A549 (cell line): ENCODE measurements at regions not wholly inside any gene's neighbourhood (a gene's known extent, or its start where the extent isn't known, plus 50 kb on each side); places are given as distances from the start of the nearest gene placed in this dataset.

Source experiments
- ATAC-seq, 2 experiments: fragments of 200-7000 bp in 1 of 2; fragments of >200 bp in 1 of 2; cut with Nextera tagmentation in 1 of 2; cut with Tn5 transposase in 1 of 2; 3 replicates each; pipeline versions ENCODE4 v1.8.0 to v1.9.1; 2018 to 2020; ENCODE audit warnings: mild to moderate bottlenecking in 1 of 2, moderate library complexity in 1 of 2
- CTCF ChIA-PET: fragments of 300-600 bp; sonication (Branson Sonifier 250); formaldehyde crosslinking; extraction: SDS; loops from one replicate; lab custom pipeline; 2021; ENCODE audit warnings: antibody characterized with exemption, inconsistent platforms; lab: Yijun Ruan, JAX
- POLR2A ChIA-PET: fragments of 350-600 bp; formaldehyde crosslinking; extraction: SDS; loops from one replicate; lab custom pipeline; 2021; ENCODE audit warnings: antibody characterized with exemption, inconsistent platforms; lab: Yijun Ruan, JAX
- DNase-seq, 2 experiments: peaks; one replicate each; pipeline versions ENCODE4 v3.0.0 to v3.0.0-alpha.2; 2011 to 2016; ENCODE audit warnings: low read depth in 1 of 2, low spot score in 1 of 2
- FAIRE-seq: peaks from 2 replicates; lab custom pipeline; 2011; peaks lifted over from hg19 to GRCh38; lab: Jason Lieb, UNC
- H3K27ac ChIP-seq, 2 experiments: fragments of >200 bp; sonication (Bioruptor Twin); formaldehyde crosslinking; 3 replicates each; pipeline ENCODE4 v1.5.1; 2016 to 2017
- H3K4me1 ChIP-seq: fragments of >200 bp; sonication (Bioruptor Twin); formaldehyde crosslinking; 3 replicates; pipeline ENCODE4 v1.6.1; 2016
- H3K4me2 ChIP-seq: fragments of >200 bp; sonication (Bioruptor Twin); formaldehyde crosslinking; 3 replicates; pipeline ENCODE4 v1.6.1; 2016
- H3K4me3 ChIP-seq: fragments of >200 bp; sonication (Bioruptor Twin); formaldehyde crosslinking; 3 replicates; pipeline ENCODE4 v1.5.1; 2016
- H3K9me3 ChIP-seq: fragments of >200 bp; sonication (Bioruptor Twin); formaldehyde crosslinking; 3 replicates; pipeline ENCODE4 v1.6.1; 2016
- ATOH8 ChIP-seq: fragments of 250-450 bp; sonication (Bioruptor Pico); IDR thresholded peaks from 2 replicates; pipeline ENCODE4 v1.5.0; 2020; ENCODE audit warnings: low read depth, mild to moderate bottlenecking, moderate library complexity
- CBX8 ChIP-seq: fragments of 200-600 bp; sonication (generic); IDR thresholded peaks from 2 replicates; pipeline ENCODE4 v1.6.1; 2016
- CEBPB ChIP-seq, 2 experiments: fragments of >200 bp in 1 of 2; sonication (Bioruptor Twin) in 1 of 2; formaldehyde crosslinking in 1 of 2; IDR thresholded peaks; 2 replicates each; pipeline ENCODE4 v1.6.1; 2012 to 2016
- EHF ChIP-seq: fragments of 250-450 bp; sonication (Bioruptor Pico); IDR thresholded peaks from 2 replicates; pipeline ENCODE4 v1.5.0; 2020; ENCODE audit warnings: mild to moderate bottlenecking
- EHMT2 ChIP-seq: fragments of 200-600 bp; sonication (generic); IDR thresholded peaks from 2 replicates; pipeline ENCODE4 v1.6.1; 2016; ENCODE audit warnings: antibody characterized with exemption, low read depth, mild to moderate bottlenecking, moderate library complexity
- ESRRA ChIP-seq: fragments of 150-350 bp; IDR thresholded peaks from 2 replicates; pipeline ENCODE4 v1.6.1; 2014; ENCODE audit warnings: mild to moderate bottlenecking, low read length, borderline replicate concordance
- FOSB ChIP-seq: fragments of 250-450 bp; sonication (Bioruptor Pico); IDR thresholded peaks from 2 replicates; pipeline ENCODE4 v1.5.0; 2020; ENCODE audit warnings: mild to moderate bottlenecking, moderate library complexity
- FOXS1 ChIP-seq: fragments of 250-450 bp; sonication (Bioruptor Pico); IDR thresholded peaks from 2 replicates; pipeline ENCODE4 v1.5.0; 2020; ENCODE audit warnings: mild to moderate bottlenecking, moderate library complexity
- GATA3 ChIP-seq: IDR thresholded peaks from 2 replicates; pipeline ENCODE4 v1.6.1; 2012; ENCODE audit warnings: borderline replicate concordance
- HOXA7 ChIP-seq: fragments of 250-450 bp; sonication (Bioruptor Pico); IDR thresholded peaks from 2 replicates; pipeline ENCODE4 v1.5.0; 2020; ENCODE audit warnings: mild to moderate bottlenecking, moderate library complexity
- HOXB13 ChIP-seq: fragments of 250-450 bp; sonication (Bioruptor Pico); IDR thresholded peaks from 2 replicates; pipeline ENCODE4 v1.5.0; 2020; ENCODE audit warnings: low read depth, mild to moderate bottlenecking, moderate library complexity
- KDM1A ChIP-seq: fragments of 200-600 bp; sonication (generic); IDR thresholded peaks from 2 replicates; pipeline ENCODE4 v1.6.1; 2016; ENCODE audit warnings: low read depth, mild to moderate bottlenecking
- MYC ChIP-seq: IDR thresholded peaks from 2 replicates; pipeline ENCODE4 v1.6.1; 2012; ENCODE audit warnings: mild to moderate bottlenecking, inconsistent platforms, low read length, improper control_type of control experiment, borderline replicate concordance
- NFE2L2 ChIP-seq: fragments of 150-350 bp; conservative IDR thresholded peaks from 2 replicates; pipeline ENCODE4 v1.6.1; 2014; ENCODE audit warnings: low read length
- PHF8 ChIP-seq: fragments of 200-600 bp; sonication (generic); IDR thresholded peaks from 2 replicates; pipeline ENCODE4 v1.6.1; 2016; ENCODE audit warnings: low read depth, mild to moderate bottlenecking, antibody characterized with exemption, moderate library complexity, borderline replicate concordance
- RCOR1 ChIP-seq: fragments of 150-350 bp; IDR thresholded peaks from 2 replicates; pipeline ENCODE4 v1.6.1; 2014; ENCODE audit warnings: antibody characterized with exemption, low read length, low read depth
- REST ChIP-seq: fragments of 200-600 bp; sonication (generic); IDR thresholded peaks from 2 replicates; pipeline ENCODE4 v1.6.1; 2016; ENCODE audit warnings: antibody characterized with exemption, mild to moderate bottlenecking, moderate library complexity
- SMC3 ChIP-seq: fragments of >200 bp; sonication (Bioruptor Twin); formaldehyde crosslinking; IDR thresholded peaks from 3 replicates; pipeline ENCODE4 v1.6.1; 2018; ENCODE audit warnings: inconsistent platforms
- SREBF2 ChIP-seq: fragments of 450-650 bp; IDR thresholded peaks from 2 replicates; pipeline ENCODE4 v1.6.1; 2014; ENCODE audit warnings: mild to moderate bottlenecking, moderate library complexity
- USF2 ChIP-seq: fragments of 450-650 bp; IDR thresholded peaks from 2 replicates; pipeline ENCODE4 v1.6.1; 2014; ENCODE audit warnings: antibody characterized with exemption
- ZFP36 ChIP-seq: fragments of 450-650 bp; IDR thresholded peaks from 2 replicates; pipeline ENCODE4 v1.6.1; 2014; ENCODE audit warnings: borderline replicate concordance; ENCODE audit not compliant: partially characterized antibody
- ZNF302 ChIP-seq: fragments of 250-450 bp; sonication (Bioruptor Pico); IDR thresholded peaks from 2 replicates; pipeline ENCODE4 v1.9.0; 2021; ENCODE audit warnings: inconsistent platforms, mild to moderate bottlenecking, moderate library complexity
- WGBS: methylation state at CpG from one replicate; pipeline ENCODE4 v1.1.6; 2017; ENCODE audit errors: missing lambda C conversion rate; 5-methylcytosine and 5-hydroxymethylcytosine counted together

- ATAC-seq = no peak
- H3K9me3 ChIP-seq = no peaks in the 10 kb centered on the region
- H3K4me2 ChIP-seq = no peak overlapping the region
- 88% methylated on average over 2 of the region's 2 CpGs for WGBS
- no peak overlapping the region for H3K27ac ChIP-seq
- peaks cover 36% of the 10 kb centered on the region for H3K4me1 ChIP-seq
- CTCF ChIA-PET = no interaction called here
- peak in 1 of 2 experiments; percentile 12; a peak in 1 of 4 replicates for TF ChIP-seq CEBPB (IDR thresholded peaks at IDR 0.05)
- no peak for TF ChIP-seq EHMT2
- TF ChIP-seq, all 56 proteins: peak for 1
- POLR2A ChIA-PET = no interaction called here
- DNase-seq = no peak
- no peak for FAIRE-seq
- H3K4me3 ChIP-seq = no peak overlapping the region
Measured at GRCh38 chr10:33805831-33806230, 471.4 kb upstream of the NRP1 start.

- Histone ChIP-seq H3K27ac (no peak overlapping the region), H3K4me3 (no peak overlapping the region)
- POLR2A ChIA-PET = no interaction called here
- no peak for DNase-seq
- WGBS = 83% methylated on average over 10 of the region's 10 CpGs
- no peak for ATAC-seq
- no peak for FAIRE-seq
- TF ChIP-seq REST = no peak
- TF ChIP-seq ATOH8 = no peak
- TF ChIP-seq CBX8 = no peak
- no peak for TF ChIP-seq ZFP36
- TF ChIP-seq ZNF302 (CRISPR knock-in tag) = no peak
- TF ChIP-seq FOSB (CRISPR knock-in tag) = no peak
- no peak for TF ChIP-seq ESRRA
- no peak for TF ChIP-seq RCOR1
- no peak for TF ChIP-seq GATA3
- TF ChIP-seq HOXA7 (CRISPR knock-in tag) = no peak
- no peak for TF ChIP-seq NFE2L2
- TF ChIP-seq SMC3 = no peak
- TF ChIP-seq, all 56 proteins: peak for 0
- CTCF ChIA-PET = interaction anchor here (0.9 to 1.3 kb wide), 2 partner anchors 10 to 33 kb away, joined by 3 read pairs; no protein-coding TSS in a partner anchor
- no peak overlapping the region for H3K4me2 ChIP-seq
- peaks cover 48% of the 10 kb centered on the region for H3K4me1 ChIP-seq
- H3K9me3 ChIP-seq = no peaks in the 10 kb centered on the region
Measured at GRCh38 chr10:33804584-33804983, 470.1 kb upstream of the NRP1 start.

GRCh38 chr10:33803248-33803647 is 468.8 kb upstream of the NRP1 start:
- Histone ChIP-seq H3K27ac (peak overlapping the region; percentile 6 to 80; a peak in 5 of 6 replicates), H3K4me2 (peak overlapping the region; percentile 6; the same call in 1 of the 3 replicates), H3K4me1 (peaks cover 52% of the 10 kb centered on the region), H3K9me3 (no peaks in the 10 kb centered on the region), H3K4me3 (no peak overlapping the region)
- POLR2A ChIA-PET = no interaction called here
- DNase-seq = peak in 1 of 2 experiments; percentile 63
- 68% methylated on average over 3 of the region's 3 CpGs for WGBS
- CTCF ChIA-PET = interaction anchor here (0.6 to 0.8 kb wide), 2 partner anchors 24 to 174 kb away, joined by 3 to 4 read pairs; no protein-coding TSS in a partner anchor
- FAIRE-seq = no peak
- TF ChIP-seq SREBF2 (no peak), GATA3 (no peak), KDM1A (no peak), USF2 (no peak), ZNF302 (CRISPR knock-in tag) (no peak), PHF8 (no peak), FOXS1 (CRISPR knock-in tag) (no peak), MYC (no peak), EHF (CRISPR knock-in tag) (no peak), HOXB13 (CRISPR knock-in tag) (no peak), FOSB (CRISPR knock-in tag) (no peak)
- peak in 1 of 2 experiments; percentile 52; a peak in 3 of 6 replicates for ATAC-seq
